Right lobe of liver (tissue), 6 donors: ENCODE measurements at regions not wholly inside any gene's neighbourhood (a gene's known extent, or its start where the extent isn't known, plus 50 kb on each side); places are given as distances from the start of the nearest gene placed in this dataset.

Source experiments
- ATAC-seq, 4 donors: fragments of 200-7000 bp; cut with Tn5 transposase; one replicate each; pipeline ENCODE4 v1.9.1; 2020; ENCODE audit warnings: mild to moderate bottlenecking in 4 of 4, moderate library complexity in 4 of 4
- DNase-seq, 3 donors: peaks; one replicate each; pipeline ENCODE4 v3.0.0-alpha.2; 2020
- H3K27ac ChIP-seq, 3 donors: fragments of 200-600 bp; one replicate each; pipeline ENCODE4 v1.8.0; 2022
- H3K27me3 ChIP-seq, 2 donors: fragments of 200-600 bp; one replicate each; pipeline ENCODE4 v1.8.0; 2022
- H3K36me3 ChIP-seq, 4 donors: fragments of 200-600 bp; sonication (generic) in 1 of 4; one replicate each; pipeline versions ENCODE4 v1.5.1 to v1.8.0; 2017 to 2022; ENCODE audit warnings: control low read depth in 1 of 4
- H3K4me1 ChIP-seq, 4 donors: fragments of 200-600 bp; sonication (generic) in 1 of 4; one replicate each; pipeline versions ENCODE4 v1.5.1 to v1.8.0; 2017 to 2022; ENCODE audit warnings: control low read depth in 1 of 4
- H3K4me3 ChIP-seq, 3 donors: fragments of 200-600 bp; one replicate each; pipeline ENCODE4 v1.8.0; 2022
- H3K9me3 ChIP-seq, 4 donors: fragments of 200-600 bp; sonication (generic) in 1 of 4; one replicate each; pipeline versions ENCODE4 v1.5.1 to v1.8.0; 2017 to 2022; ENCODE audit warnings: control low read depth in 1 of 4
- POLR2A ChIP-seq: fragments of 450-650 bp; IDR thresholded peaks from one replicate; pipeline ENCODE4 v1.6.1; 2017; ENCODE audit warnings: antibody characterized with exemption, mild to moderate bottlenecking
- WGBS: methylation state at CpG from one replicate; pipeline ENCODE4 v1.1.6; 2018; ENCODE audit warnings: low coverage, low lambda C conversion rate; ENCODE audit not compliant: insufficient coverage; ENCODE audit errors: missing lambda C conversion rate; 5-methylcytosine and 5-hydroxymethylcytosine counted together
- intact Hi-C, 2 donors: fragments of 100-400 bp; cut with DNase I; formaldehyde crosslinking; loops; one replicate each; pipeline versions ENCODE4 v1.11.2 to v1.14.1; 2022
- TF ChIP-seq, protein P1 (sequence below), 4 donors: fragments of 200-600 bp in 3 of 4; fragments of 450-650 bp in 1 of 4; IDR thresholded peaks; one replicate each; pipeline versions ENCODE4 v1.5.1 to v1.8.0; 2016 to 2022; ENCODE audit warnings: antibody characterized with exemption in 4 of 4, mild to moderate bottlenecking in 2 of 4
- donor health status: DM: no; HTN: yes; CAD: no.
- donor health status: DM: no; HTN: no; CAD: no.
- donor health status: DM: no; HTN: no; CAD: no.
- donor health status: DM: no; HTN: yes; CAD: no.
- donor health status: DM: no; HTN: yes; CAD: no.

DNA sequence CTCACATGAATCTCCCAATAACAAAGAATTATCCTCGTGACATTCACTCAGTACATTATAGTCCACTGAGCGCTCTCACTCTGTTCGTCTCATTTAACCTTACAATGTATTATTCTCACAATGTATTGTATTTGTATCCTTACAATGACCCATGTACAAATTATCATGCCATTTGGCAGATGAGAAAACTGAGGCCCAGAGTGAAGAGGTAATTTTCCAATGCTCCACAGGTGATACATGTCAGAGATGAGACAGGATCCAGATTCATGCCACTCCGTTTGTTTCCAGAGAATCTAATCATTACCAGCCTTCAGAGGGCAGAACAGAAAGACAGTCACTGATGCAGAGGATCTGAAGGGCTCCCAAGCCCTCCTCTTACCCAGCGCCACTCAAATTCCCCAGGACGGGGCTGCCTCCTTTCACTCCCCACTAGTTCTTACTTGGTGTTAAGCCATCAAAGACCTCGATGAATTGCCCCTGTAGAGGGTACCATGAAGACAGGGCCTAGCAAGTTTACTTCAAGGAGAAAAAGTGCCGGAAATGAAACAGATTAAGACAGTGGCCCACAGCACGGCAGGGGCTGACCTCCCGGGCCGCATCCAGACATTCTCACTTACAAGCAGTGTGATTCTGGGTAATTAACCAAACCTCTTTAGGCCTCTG lies 98.4 kb upstream of the MBOAT2 start:
- H3K9me3 ChIP-seq, result no peaks in the 10 kb centered on the region
- no peaks in the 10 kb centered on the region for H3K27me3 ChIP-seq
- intact Hi-C loops, result no loop called here
- no peak for DNase-seq
- no peak for ATAC-seq
- H3K4me1 ChIP-seq, result no peaks in the 10 kb centered on the region
- no peaks in the 10 kb centered on the region for H3K36me3 ChIP-seq
- WGBS, result 81% methylated on average over 10 of the region's 11 CpGs
- no peak overlapping the region for H3K4me3 ChIP-seq
- TF ChIP-seq POLR2A, result no peak
- TF ChIP-seq, protein P1, sequence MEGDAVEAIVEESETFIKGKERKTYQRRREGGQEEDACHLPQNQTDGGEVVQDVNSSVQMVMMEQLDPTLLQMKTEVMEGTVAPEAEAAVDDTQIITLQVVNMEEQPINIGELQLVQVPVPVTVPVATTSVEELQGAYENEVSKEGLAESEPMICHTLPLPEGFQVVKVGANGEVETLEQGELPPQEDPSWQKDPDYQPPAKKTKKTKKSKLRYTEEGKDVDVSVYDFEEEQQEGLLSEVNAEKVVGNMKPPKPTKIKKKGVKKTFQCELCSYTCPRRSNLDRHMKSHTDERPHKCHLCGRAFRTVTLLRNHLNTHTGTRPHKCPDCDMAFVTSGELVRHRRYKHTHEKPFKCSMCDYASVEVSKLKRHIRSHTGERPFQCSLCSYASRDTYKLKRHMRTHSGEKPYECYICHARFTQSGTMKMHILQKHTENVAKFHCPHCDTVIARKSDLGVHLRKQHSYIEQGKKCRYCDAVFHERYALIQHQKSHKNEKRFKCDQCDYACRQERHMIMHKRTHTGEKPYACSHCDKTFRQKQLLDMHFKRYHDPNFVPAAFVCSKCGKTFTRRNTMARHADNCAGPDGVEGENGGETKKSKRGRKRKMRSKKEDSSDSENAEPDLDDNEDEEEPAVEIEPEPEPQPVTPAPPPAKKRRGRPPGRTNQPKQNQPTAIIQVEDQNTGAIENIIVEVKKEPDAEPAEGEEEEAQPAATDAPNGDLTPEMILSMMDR (IDR thresholded peaks at IDR 0.05), result no peak
- no peak overlapping the region for H3K27ac ChIP-seq

DNA sequence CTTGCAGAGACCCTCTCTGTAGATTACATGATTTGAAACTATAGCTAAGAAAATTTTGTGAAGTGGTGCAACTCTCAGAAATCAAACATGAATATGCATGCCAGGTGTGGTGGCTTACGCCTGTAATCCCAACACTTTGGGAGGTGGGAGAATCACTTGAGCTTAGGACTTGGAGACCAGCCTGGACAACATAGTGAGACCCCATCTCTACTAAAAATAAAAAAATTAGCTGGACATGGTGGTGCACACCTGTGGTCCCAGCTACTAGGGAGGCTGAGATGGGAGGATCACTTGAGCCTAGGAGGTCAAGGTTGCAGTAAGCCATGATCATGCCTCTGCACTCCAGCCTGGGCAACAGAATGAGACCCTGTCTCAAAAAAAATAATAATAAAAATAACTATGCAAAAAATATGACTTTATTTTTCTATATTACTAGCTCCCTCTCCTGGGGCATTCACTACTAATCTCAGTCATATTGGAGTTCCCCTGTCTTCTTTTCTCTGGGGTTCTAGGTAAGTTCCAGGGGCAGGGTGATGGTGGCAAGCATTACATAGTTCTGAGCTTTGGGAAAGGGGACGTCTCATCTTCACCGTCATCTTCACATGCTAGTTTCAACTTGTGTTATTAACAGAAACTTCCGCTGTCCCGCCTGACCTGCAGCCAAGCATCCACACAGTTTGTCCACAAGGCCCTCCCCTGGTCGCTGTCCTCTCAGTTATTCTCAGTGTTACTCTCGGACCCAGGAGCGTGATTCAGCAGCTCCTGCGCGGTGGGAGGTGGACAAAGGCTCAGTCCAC lies 96.8 kb upstream of the MBOAT2 start:
- Histone ChIP-seq H3K9me3 (no peaks in the 10 kb centered on the region), H3K27ac (no peak overlapping the region), H3K4me3 (no peak overlapping the region), H3K36me3 (no peaks in the 10 kb centered on the region), H3K4me1 (no peaks in the 10 kb centered on the region), H3K27me3 (no peaks in the 10 kb centered on the region)
- TF ChIP-seq POLR2A, result no peak
- TF ChIP-seq, protein P1 (IDR thresholded peaks at IDR 0.05), result no peak
- WGBS, result 80% methylated on average over 10 of the region's 10 CpGs
- intact Hi-C loops, result no loop called here
- DNase-seq (no peak), ATAC-seq (no peak)

DNA sequence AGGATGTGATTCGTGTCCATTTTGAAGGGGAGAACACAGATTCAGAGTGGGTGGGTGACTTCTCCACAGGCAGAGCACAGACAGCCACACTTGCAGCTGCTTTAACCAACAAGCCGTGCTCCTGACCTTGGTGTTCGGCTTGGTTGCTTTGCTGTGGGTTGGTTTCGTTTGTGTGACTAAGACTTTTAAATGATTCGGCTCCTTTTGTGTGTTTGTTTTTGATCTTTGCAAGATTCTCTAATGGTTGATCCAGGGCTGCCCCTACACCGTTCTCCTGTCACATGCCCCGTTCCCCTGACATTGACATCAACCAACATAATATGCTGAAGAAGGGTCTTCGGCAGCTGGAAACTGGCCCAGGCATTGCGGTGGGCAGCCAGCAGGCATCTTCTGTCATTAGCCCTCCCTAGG lies 95.9 kb upstream of the MBOAT2 start:
- no peak overlapping the region for H3K27ac ChIP-seq
- 48% methylated on average over 8 of the region's 9 CpGs for WGBS
- no peaks in the 10 kb centered on the region for H3K9me3 ChIP-seq
- ATAC-seq (no peak), DNase-seq (no peak)
- H3K27me3 ChIP-seq, result no peaks in the 10 kb centered on the region
- no peak overlapping the region for H3K4me3 ChIP-seq
- intact Hi-C loops, result no loop called here
- no peaks in the 10 kb centered on the region for H3K4me1 ChIP-seq
- TF ChIP-seq, protein P1 (IDR thresholded peaks at IDR 0.05), result no peak
- no peak for TF ChIP-seq POLR2A
- H3K36me3 ChIP-seq, result no peaks in the 10 kb centered on the region

DNA sequence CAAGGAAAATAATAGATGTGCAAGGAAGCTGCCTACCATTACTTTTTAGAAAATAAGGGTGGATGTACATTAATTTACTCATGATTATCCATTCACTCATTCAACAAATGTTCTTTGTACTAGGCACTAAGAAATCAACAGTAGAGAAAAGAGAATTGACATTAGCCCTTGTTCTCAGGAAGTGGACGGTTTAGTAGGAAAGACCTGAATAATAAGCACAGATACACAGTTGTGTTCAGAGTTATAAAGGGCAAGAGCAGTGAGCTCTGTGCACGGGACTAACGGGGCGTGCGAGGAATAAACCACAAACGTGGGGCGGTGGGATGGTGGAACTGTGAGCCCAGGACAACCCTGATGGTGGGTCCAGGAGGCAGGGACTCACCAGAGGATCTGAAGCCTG lies 94.4 kb upstream of the MBOAT2 start:
- intact Hi-C loops, result no loop called here
- Histone ChIP-seq H3K9me3 (no peaks in the 10 kb centered on the region), H3K27ac (no peak overlapping the region), H3K4me1 (no peaks in the 10 kb centered on the region), H3K27me3 (no peaks in the 10 kb centered on the region), H3K4me3 (no peak overlapping the region), H3K36me3 (no peaks in the 10 kb centered on the region)
- TF ChIP-seq, protein P1 (IDR thresholded peaks at IDR 0.05), result no peak
- TF ChIP-seq POLR2A, result no peak
- WGBS, result 71% methylated on average over 7 of the region's 7 CpGs
- ATAC-seq (no peak), DNase-seq (no peak)
